MM.1S (cell line): ENCODE measurements at regions not wholly inside any gene's neighbourhood (a gene's known extent, or its start where the extent isn't known, plus 50 kb on each side); places are given as distances from the start of the nearest gene placed in this dataset.

Source experiments
- DNase-seq: peaks from one replicate; pipeline ENCODE4 v3.0.0-alpha.2; 2015
- H2AFZ ChIP-seq: fragments of 300-600 bp; sonication (generic); 2 replicates; pipeline ENCODE4 v1.6.0; 2016; ENCODE audit warnings: antibody characterized with exemption, low read length
- H3F3A ChIP-seq: fragments of 300-600 bp; sonication (generic); 2 replicates; pipeline ENCODE4 v1.6.1; 2016; ENCODE audit warnings: mild to moderate bottlenecking, antibody characterized with exemption, low read length, moderate library complexity, mixed read lengths; ENCODE audit not compliant: insufficient read depth
- H3K27ac ChIP-seq: fragments of 300-600 bp; sonication (generic); 2 replicates; pipeline ENCODE4 v1.5.1; 2016; ENCODE audit warnings: mild to moderate bottlenecking, low read length
- H3K27me3 ChIP-seq: fragments of 300-600 bp; sonication (generic); replicated peaks from 2 replicates; pipeline ENCODE4 v1.6.0; 2016; ENCODE audit warnings: low read length; ENCODE audit not compliant: insufficient read depth
- H3K36me3 ChIP-seq: fragments of 300-600 bp; sonication (generic); replicated peaks from 2 replicates; pipeline ENCODE4 v1.6.1; 2016; ENCODE audit warnings: mild to moderate bottlenecking, low read length, mixed read lengths; ENCODE audit not compliant: insufficient read depth
- H3K4me1 ChIP-seq: fragments of 300-600 bp; sonication (generic); 2 replicates; pipeline ENCODE4 v1.6.1; 2016; ENCODE audit warnings: low read length, mixed read lengths
- H3K4me2 ChIP-seq: fragments of 300-600 bp; sonication (generic); 2 replicates; pipeline ENCODE4 v1.6.0; 2016; ENCODE audit warnings: low read depth, low read length
- H3K4me3 ChIP-seq: fragments of 300-600 bp; sonication (generic); 2 replicates; pipeline ENCODE4 v1.5.1; 2016; ENCODE audit warnings: low read length, mixed read lengths
- H3K79me2 ChIP-seq: fragments of 300-600 bp; sonication (generic); 2 replicates; pipeline ENCODE4 v1.6.1; 2016; ENCODE audit warnings: mixed run types, low read length, mixed read lengths
- H3K9ac ChIP-seq: fragments of 300-600 bp; sonication (generic); 2 replicates; pipeline ENCODE4 v1.6.1; 2016; ENCODE audit warnings: low read length, mixed read lengths
- H3K9me2 ChIP-seq: fragments of 300-600 bp; sonication (generic); replicated peaks from 2 replicates; pipeline ENCODE4 v1.6.1; 2016; ENCODE audit warnings: mild to moderate bottlenecking, low read length, mixed read lengths; ENCODE audit not compliant: insufficient read depth
- H3K9me3 ChIP-seq: fragments of 300-600 bp; sonication (generic); replicated peaks from 2 replicates; pipeline ENCODE4 v1.6.1; 2016; ENCODE audit warnings: mild to moderate bottlenecking, low read length, mixed read lengths; ENCODE audit not compliant: insufficient read depth
- H4K20me1 ChIP-seq: fragments of 300-600 bp; sonication (generic); 2 replicates; pipeline ENCODE4 v1.6.1; 2016; ENCODE audit warnings: mild to moderate bottlenecking, low read length, moderate library complexity, mixed read lengths; ENCODE audit not compliant: insufficient read depth
- EZH2 ChIP-seq: fragments of 300-600 bp; sonication (generic); optimal IDR thresholded peaks from 2 replicates; pipeline ENCODE3; 2017; ENCODE audit warnings: low read depth, mild to moderate bottlenecking, antibody characterized with exemption, low read length, mixed read lengths
- EZH2phosphoT487 ChIP-seq: fragments of 300-600 bp; sonication (generic); IDR thresholded peaks from 2 replicates; pipeline ENCODE4 v1.6.1; 2018; ENCODE audit warnings: antibody characterized with exemption, low read length
- TF ChIP-seq, protein P1 (sequence below): fragments of 300-600 bp; sonication (generic); IDR thresholded peaks from 2 replicates; pipeline ENCODE4 v1.5.1; 2016; ENCODE audit warnings: antibody characterized with exemption, low read length, mixed read lengths

DNA sequence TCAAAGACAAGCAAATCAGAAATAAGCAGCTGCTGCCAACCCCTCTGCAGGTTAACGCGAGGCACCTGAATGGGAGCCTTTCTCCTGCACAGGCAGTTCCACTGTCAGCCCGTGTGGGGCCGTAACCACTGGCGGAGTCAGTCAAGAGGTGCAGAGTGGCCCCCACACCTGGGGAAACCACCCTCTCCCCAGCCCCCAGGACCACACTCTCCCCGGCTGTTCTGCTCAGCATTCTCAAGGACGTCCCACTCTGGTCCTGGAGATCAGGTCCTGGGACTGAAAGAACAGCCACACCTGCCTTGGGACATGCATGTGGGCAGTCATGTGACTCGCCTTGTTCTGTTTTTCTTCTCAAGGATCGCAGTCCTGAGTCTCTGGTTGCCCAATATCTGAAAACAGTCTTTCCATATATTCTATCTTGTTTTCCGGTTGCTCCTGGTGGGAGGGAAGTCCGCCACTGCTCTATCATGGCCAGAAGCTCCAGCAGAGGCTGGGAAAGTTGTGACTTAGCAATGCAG lies 252.5 kb downstream of the PTPRU start:
- H2AFZ ChIP-seq = no peak overlapping the region
- TF ChIP-seq EZH2 (no peak), EZH2phosphoT487 (no peak)
- TF ChIP-seq, protein P1, sequence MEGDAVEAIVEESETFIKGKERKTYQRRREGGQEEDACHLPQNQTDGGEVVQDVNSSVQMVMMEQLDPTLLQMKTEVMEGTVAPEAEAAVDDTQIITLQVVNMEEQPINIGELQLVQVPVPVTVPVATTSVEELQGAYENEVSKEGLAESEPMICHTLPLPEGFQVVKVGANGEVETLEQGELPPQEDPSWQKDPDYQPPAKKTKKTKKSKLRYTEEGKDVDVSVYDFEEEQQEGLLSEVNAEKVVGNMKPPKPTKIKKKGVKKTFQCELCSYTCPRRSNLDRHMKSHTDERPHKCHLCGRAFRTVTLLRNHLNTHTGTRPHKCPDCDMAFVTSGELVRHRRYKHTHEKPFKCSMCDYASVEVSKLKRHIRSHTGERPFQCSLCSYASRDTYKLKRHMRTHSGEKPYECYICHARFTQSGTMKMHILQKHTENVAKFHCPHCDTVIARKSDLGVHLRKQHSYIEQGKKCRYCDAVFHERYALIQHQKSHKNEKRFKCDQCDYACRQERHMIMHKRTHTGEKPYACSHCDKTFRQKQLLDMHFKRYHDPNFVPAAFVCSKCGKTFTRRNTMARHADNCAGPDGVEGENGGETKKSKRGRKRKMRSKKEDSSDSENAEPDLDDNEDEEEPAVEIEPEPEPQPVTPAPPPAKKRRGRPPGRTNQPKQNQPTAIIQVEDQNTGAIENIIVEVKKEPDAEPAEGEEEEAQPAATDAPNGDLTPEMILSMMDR = no peak

DNA sequence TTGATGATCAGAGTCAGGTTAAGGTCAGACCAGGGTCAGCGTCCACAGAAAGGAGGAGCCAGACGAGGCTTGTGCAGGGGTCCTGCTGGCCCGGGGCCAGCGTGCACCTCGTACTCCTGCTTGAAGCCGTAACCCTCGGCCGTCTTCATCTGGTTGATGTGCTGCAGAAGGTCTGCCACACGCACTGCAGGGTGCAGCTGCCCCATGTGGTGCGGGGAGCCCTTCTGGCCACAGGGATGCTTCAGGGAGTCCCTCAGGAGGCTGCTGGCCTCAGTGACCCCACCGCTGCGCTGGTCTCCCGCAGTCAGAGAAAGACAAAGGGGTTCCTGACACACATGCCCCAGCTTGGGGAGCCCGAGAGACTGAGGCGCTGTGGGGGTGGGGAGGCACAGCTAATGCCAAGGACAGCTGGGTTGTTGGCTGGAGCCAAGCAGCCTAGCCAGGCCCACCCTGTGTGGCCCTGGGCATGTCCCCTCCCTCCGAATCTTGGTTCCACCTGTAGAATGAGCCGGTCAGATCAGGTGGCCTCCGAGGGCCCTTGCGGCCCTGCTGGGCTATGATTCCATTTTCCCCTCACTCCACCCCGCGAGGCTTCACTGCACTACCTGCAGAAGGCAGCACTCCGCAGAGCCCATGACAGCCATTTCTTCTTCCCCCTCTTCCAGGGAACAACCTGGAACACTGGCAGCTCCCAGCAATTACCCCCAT lies 251.9 kb downstream of the PTPRU start:
- Histone ChIP-seq H3K36me3 (no peaks in the 10 kb centered on the region), H3K27ac (no peak overlapping the region), H2AFZ (no peak overlapping the region), H3K79me2 (no peaks in the 10 kb centered on the region), H3K9ac (no peak overlapping the region), H3K9me2 (no peaks in the 10 kb centered on the region), H4K20me1 (no peaks in the 10 kb centered on the region; the same call in 1 of the 2 replicates), H3K4me2 (no peak overlapping the region), H3F3A (no peaks in the 10 kb centered on the region), H3K4me3 (no peak overlapping the region), H3K27me3 (peaks cover 77% of the 10 kb centered on the region), H3K4me1 (no peaks in the 10 kb centered on the region), H3K9me3 (no peaks in the 10 kb centered on the region)
- TF ChIP-seq, protein P1 = no peak
- no peak for DNase-seq

More for the DNA sequence above, 252.5 kb downstream of the PTPRU start:
- Histone ChIP-seq H3K27ac (no peak overlapping the region), H4K20me1 (no peaks in the 10 kb centered on the region; the same call in 1 of the 2 replicates), H3K79me2 (no peaks in the 10 kb centered on the region), H3F3A (no peaks in the 10 kb centered on the region), H3K36me3 (no peaks in the 10 kb centered on the region), H3K9me2 (no peaks in the 10 kb centered on the region), H3K4me1 (no peaks in the 10 kb centered on the region), H3K4me2 (no peak overlapping the region), H3K9ac (no peak overlapping the region), H3K4me3 (no peak overlapping the region), H3K9me3 (no peaks in the 10 kb centered on the region), H3K27me3 (peaks cover 81% of the 10 kb centered on the region)
- DNase-seq = no peak

DNA sequence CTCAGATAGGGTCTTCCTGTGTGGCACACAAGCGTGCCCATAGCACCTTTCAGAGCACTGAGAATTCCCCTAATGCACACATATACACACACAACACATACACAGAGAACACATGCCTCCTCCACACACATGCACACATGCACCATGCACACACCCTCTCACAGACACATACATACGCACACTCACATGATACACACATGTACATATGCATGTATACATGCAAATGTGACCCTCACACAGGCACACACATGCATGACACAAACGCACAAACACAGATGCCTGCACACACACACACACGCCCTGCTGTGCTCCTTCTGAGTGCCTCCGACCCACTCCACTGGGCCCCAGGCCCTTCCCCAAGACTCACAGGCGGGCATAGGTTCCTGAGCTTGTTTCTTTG lies 251.0 kb downstream of the PTPRU start:
- no peaks in the 10 kb centered on the region for H3K36me3 ChIP-seq
- H3K27ac ChIP-seq = no peak overlapping the region
- no peak for DNase-seq
- H2AFZ ChIP-seq = no peak overlapping the region
- TF ChIP-seq, protein P1 = no peak
- no peak overlapping the region for H3K4me2 ChIP-seq
- peaks cover 69% of the 10 kb centered on the region for H3K27me3 ChIP-seq
- no peak overlapping the region for H3K9ac ChIP-seq
- H3K9me3 ChIP-seq = no peaks in the 10 kb centered on the region
- no peak overlapping the region for H3K4me3 ChIP-seq
- no peaks in the 10 kb centered on the region for H3K9me2 ChIP-seq
- no peaks in the 10 kb centered on the region for H3F3A ChIP-seq
- no peaks in the 10 kb centered on the region; the same call in 1 of the 2 replicates for H4K20me1 ChIP-seq
- no peaks in the 10 kb centered on the region for H3K4me1 ChIP-seq
- no peaks in the 10 kb centered on the region for H3K79me2 ChIP-seq
